Lower leg skin (tissue), 4 donors: ENCODE measurements at regions not wholly inside any gene's neighbourhood (a gene's known extent, or its start where the extent isn't known, plus 50 kb on each side); places are given as distances from the start of the nearest gene placed in this dataset.

Source experiments
- DNase-seq, 2 donors: peaks; one replicate each; pipeline ENCODE4 v3.0.0-alpha.2; 2019; ENCODE audit warnings: low spot score in 2 of 2
- H3K4me3 ChIP-seq: fragments of 200-600 bp; sonication (generic); 2 replicates; pipeline ENCODE4 v1.5.1; 2017; ENCODE audit warnings: mild to moderate bottlenecking, low read depth; ENCODE audit not compliant: poor library complexity, severe bottlenecking
- CTCF ChIP-seq, 3 donors: fragments of 450-650 bp; IDR thresholded peaks; one replicate each; pipeline ENCODE4 v1.5.1; 2016; ENCODE audit warnings: antibody characterized with exemption in 3 of 3, mild to moderate bottlenecking in 3 of 3, moderate library complexity in 2 of 3
- POLR2A ChIP-seq, 2 donors: fragments of 450-650 bp; IDR thresholded peaks; one replicate each; pipeline ENCODE4 v1.6.1; 2016 to 2017; ENCODE audit warnings: antibody characterized with exemption in 2 of 2, mild to moderate bottlenecking in 1 of 2, moderate library complexity in 1 of 2
- WGBS, 2 donors: methylation state at CpG; one replicate each; pipeline ENCODE4 v1.1.5; 2018; 5-methylcytosine and 5-hydroxymethylcytosine counted together
- intact Hi-C: fragments of 100-400 bp; cut with DNase I; formaldehyde crosslinking; loops from one replicate; pipeline ENCODE4 v1.15.0; 2023; ENCODE audit warnings: low total_unique reads

DNA sequence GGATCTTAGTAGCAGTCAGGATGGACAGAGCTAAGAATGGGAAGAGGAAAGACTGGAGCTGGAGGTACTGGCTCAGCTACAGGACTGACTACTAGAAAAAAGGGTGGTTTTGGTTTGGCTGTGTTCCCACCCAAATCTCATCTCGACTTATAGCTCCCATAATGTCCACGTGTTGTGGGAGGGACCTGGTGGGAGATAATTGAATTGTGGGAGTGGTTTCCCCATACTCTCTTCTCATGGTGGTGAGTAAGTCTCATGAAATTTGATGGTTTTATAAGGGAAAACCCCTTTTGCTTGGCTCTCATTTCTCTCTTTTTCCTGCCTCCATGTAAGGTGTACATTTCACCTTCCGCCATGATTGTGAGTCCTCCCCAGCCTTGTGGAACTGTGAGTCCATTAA, 466.5 kb upstream of the DEPDC1 start:
- WGBS, 2 donors: 45 to 54% methylated on average over 3 of the region's 3 CpGs
- TF ChIP-seq POLR2A (IDR thresholded peaks at IDR 0.05) (no peak), CTCF (IDR thresholded peaks at IDR 0.05) (no peak)
- no peak overlapping the region for H3K4me3 ChIP-seq
- no peak for DNase-seq
- intact Hi-C loops: no loop called here

- no peak overlapping the region for H3K4me3 ChIP-seq
- intact Hi-C loops: no loop called here
- 64 to 67% methylated on average over 4 of the region's 4 CpGs for WGBS, 2 donors
- TF ChIP-seq CTCF (IDR thresholded peaks at IDR 0.05) (no peak), POLR2A (IDR thresholded peaks at IDR 0.05) (no peak)
- DNase-seq: no peak
These were observed 472.6 kb upstream of the DEPDC1 start for GRCh38 chr1:68969441-68969840.

GRCh38 chr1:68970571-68970970, 473.7 kb upstream of the DEPDC1 start:
- WGBS, 2 donors: 77 to 79% methylated on average over 2 of the region's 2 CpGs
- intact Hi-C loops: no loop called here
- no peak for TF ChIP-seq POLR2A (IDR thresholded peaks at IDR 0.05)
- DNase-seq: no peak
- H3K4me3 ChIP-seq: no peak overlapping the region

DNA sequence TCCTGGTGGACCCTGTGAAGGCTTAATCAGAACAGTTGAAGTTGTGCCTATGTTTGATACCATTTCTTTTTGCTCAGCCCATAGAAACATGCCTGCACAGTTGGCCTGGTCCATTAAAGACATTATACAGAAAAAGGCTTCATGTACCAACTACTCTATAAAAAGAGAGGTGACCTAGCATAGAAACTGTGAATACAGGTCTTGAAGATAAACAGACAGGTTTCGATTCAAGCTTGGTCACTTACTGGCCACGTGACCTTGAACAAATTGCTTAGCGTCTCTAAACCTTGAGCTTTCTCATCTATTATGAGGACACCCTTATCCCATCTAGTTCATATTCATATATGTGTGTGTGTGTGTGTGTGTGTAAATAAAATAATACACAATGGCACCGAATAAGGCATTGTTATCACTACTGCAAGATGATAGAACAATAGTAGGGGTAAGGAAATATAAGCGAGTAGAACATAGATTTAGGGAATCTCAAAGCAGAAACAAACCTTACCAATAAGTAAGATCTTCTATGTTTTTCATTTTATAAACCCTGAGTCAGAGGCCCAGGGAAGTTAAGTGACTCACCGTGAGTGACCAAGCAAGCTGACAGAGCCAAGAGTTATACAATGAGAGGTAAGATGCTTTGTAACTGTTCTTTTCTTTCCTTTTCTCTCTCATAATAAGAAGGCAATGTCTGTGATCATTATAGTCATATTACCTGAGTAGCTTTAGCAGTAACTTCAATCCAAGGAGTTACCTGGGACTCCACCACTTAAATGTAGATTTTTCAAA, 476.8 kb upstream of the DEPDC1 start:
- WGBS, 2 donors: 82 to 89% methylated on average over 6 of the region's 6 CpGs
- DNase-seq: no peak
- intact Hi-C loops: no loop called here
- no peak overlapping the region for H3K4me3 ChIP-seq
- TF ChIP-seq CTCF (IDR thresholded peaks at IDR 0.05): no peak
- TF ChIP-seq POLR2A (IDR thresholded peaks at IDR 0.05): no peak

- 88 to 91% methylated on average over 5 of the region's 5 CpGs for WGBS, 2 donors
- TF ChIP-seq POLR2A (IDR thresholded peaks at IDR 0.05): no peak
- no peak for TF ChIP-seq CTCF (IDR thresholded peaks at IDR 0.05)
- DNase-seq: no peak
- no peak overlapping the region for H3K4me3 ChIP-seq
- intact Hi-C loops: no loop called here
These were observed 477.6 kb upstream of the DEPDC1 start for GRCh38 chr1:68974447-68974846.

GRCh38 chr1:68975212-68975933, 478.5 kb upstream of the DEPDC1 start:
- 39 to 43% methylated on average over 4 of the region's 4 CpGs for WGBS, 2 donors
- intact Hi-C loops: no loop called here
- H3K4me3 ChIP-seq: no peak overlapping the region
- no peak for DNase-seq
- TF ChIP-seq CTCF (IDR thresholded peaks at IDR 0.05) (no peak), POLR2A (IDR thresholded peaks at IDR 0.05) (no peak)
